ENCODE measurements at regions not wholly inside any gene's neighbourhood (a gene's known extent, or its start where the extent isn't known, plus 50 kb on each side); places are given as distances from the start of the nearest gene placed in this dataset.
"Not testable (repeated sequence)": the region's sequence is repeated elsewhere in the genome, so short reads cannot be mapped to it uniquely, and the experiment has no call there.

DNA sequence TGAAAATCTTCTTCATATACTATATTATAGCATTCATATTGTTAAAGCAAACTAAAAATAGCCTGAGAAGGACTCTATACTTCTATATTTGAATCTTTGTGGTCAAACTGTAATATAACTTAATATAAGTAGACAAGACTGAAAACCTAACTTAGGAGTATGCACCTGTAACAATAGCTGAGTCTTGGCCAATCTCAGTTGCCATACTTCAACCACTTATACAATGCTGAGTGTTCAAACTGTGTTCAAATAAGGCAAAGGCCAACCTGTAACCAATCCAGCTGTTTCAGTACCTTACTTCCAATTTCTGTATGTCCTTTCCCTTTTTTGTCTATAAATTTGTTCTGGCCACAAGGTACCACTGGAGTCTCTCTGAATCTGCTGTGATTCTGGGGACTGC lies 1360.8 kb upstream of the CDH9 start:
- DNase-seq (ENCODE audit: low spot score) (no peak), ATAC-seq (ENCODE audit: low FRiP score) (no peak)
- TF ChIP-seq, protein P1, sequence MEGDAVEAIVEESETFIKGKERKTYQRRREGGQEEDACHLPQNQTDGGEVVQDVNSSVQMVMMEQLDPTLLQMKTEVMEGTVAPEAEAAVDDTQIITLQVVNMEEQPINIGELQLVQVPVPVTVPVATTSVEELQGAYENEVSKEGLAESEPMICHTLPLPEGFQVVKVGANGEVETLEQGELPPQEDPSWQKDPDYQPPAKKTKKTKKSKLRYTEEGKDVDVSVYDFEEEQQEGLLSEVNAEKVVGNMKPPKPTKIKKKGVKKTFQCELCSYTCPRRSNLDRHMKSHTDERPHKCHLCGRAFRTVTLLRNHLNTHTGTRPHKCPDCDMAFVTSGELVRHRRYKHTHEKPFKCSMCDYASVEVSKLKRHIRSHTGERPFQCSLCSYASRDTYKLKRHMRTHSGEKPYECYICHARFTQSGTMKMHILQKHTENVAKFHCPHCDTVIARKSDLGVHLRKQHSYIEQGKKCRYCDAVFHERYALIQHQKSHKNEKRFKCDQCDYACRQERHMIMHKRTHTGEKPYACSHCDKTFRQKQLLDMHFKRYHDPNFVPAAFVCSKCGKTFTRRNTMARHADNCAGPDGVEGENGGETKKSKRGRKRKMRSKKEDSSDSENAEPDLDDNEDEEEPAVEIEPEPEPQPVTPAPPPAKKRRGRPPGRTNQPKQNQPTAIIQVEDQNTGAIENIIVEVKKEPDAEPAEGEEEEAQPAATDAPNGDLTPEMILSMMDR (IDR thresholded peaks at IDR 0.05) = no peak

DNA sequence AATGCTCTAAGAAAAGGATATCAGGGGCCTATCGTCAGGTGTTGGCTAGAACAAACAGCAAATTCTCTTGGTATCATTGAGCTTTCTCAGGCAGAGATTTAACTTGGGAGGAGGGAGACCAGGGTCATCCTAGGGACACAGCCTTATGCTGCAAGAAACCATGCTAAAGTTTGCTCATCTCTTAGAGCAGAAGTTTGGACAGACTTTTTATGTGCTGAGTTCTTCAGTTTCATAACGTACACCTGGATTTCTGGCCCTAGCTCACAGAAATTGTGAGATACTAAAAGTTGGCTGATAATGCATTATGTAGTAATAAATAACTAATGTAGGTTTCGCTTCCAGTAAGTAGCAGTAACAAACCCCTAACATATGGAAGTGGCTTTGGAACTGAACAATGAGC lies 1359.8 kb upstream of the CDH9 start:
- TF ChIP-seq, protein P1 (IDR thresholded peaks at IDR 0.05) = no peak
- DNase-seq (ENCODE audit: low spot score) = no peak
- ATAC-seq (ENCODE audit: low FRiP score) = no peak

DNA sequence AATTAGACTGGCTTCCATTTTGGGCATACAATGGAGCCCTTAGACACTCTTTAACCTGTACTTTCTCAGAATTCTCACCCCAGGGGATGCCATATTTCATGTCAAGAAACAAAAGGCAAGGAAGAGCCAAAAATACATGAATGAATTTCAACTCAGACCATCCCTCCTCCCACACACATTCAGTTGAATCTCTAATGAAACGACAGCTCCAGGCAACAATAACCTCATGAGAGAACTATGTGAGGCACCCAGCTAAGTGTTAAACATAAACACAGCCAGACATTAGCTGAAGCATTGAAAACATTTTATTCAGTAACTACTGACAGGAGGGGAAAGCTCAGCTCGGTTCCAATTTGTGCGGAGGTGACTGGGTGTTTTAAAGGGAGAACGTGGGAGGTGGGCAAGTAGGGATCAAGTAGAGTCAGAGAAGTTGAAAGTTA lies 1359.1 kb upstream of the CDH9 start:
- TF ChIP-seq, protein P1 (IDR thresholded peaks at IDR 0.05) = no peak
- DNase-seq (ENCODE audit: low spot score) (no peak), ATAC-seq (ENCODE audit: low FRiP score) (no peak)

DNA sequence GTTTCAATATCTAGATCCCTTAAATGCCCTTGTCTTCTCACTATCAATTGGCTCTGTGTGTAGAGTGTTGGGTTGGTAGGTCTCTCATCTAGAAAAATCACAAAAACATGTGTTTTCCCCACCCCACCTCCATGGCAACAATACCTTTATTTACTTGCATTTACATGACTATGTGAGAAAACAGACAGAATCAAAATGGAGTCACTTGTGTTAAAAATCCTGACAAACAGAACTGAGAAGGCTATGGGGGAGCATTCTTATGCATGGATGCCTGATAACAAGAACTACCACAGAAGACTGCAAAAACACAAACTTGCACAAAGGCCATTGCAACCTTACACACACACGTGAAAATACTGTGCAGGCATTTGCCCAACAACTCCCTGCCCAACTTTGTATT lies 1352.9 kb upstream of the CDH9 start:
- TF ChIP-seq, protein P1 (IDR thresholded peaks at IDR 0.05) = no peak
- no peak for DNase-seq (ENCODE audit: low spot score)
- no peak for ATAC-seq (ENCODE audit: low FRiP score)

DNA sequence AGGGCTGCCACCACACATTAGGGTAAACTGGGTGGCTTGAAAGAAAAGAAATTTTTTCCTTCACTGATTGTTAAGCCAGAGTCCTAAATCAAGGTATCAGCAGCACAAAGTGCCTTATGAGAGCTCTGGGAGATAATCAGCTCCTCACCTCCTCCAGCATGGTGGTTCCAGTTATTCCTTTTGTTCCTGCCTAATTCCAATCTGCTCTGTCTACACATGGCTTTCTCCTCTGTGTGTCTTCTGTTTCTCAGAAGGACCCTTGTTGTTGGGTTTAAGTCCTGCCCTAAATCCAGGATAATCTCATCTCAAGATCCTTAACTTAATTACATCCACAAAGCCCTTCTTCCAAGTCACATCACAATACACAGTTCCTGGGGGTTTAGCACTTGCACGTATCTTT lies 1352.0 kb upstream of the CDH9 start:
- ATAC-seq (ENCODE audit: low FRiP score) = no peak
- TF ChIP-seq, protein P1 (IDR thresholded peaks at IDR 0.05) = no peak
- no peak for DNase-seq (ENCODE audit: low spot score)

DNA sequence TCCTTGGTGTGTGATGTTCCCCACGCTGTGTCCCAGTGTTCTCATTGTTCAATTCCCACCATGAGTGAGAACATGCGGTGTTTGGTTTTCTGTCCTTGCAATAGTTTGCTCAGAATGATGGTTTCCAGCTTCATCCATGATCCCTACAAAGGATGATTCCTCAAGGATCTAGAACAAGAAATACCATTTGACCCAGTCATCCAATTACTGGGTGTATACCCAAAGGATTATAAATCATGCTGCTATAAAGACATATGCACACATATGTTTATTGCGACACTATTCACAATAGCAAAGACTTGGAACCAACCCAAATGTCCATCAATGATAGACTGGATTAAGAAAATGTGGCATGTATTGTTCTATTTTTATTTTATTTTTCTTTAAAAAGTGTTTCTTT lies 1351.3 kb upstream of the CDH9 start:
- ATAC-seq (ENCODE audit: low FRiP score); DNase-seq (ENCODE audit: low spot score): not testable (repeated sequence)

DNA sequence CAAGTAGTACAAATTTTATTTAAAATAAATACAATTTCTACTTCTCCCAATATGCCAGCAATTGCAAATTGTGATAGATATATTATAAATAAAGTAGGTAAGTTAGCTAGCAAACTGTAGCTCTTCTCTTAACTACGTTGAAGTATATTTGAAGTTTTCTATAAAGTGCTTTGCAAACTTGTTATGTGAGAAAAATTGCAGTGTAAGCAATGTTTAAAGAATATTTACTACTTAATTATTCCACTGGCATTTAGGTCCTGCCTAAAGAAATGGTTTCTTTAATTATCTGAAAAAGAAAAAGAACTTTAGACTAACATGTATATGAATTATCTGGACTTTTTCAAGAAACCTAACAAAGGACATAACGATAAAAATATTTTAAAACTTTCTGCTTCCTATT lies 1350.0 kb upstream of the CDH9 start:
- no peak for ATAC-seq (ENCODE audit: low FRiP score)
- TF ChIP-seq, protein P1 (IDR thresholded peaks at IDR 0.05) = no peak
- no peak for DNase-seq (ENCODE audit: low spot score)

DNA sequence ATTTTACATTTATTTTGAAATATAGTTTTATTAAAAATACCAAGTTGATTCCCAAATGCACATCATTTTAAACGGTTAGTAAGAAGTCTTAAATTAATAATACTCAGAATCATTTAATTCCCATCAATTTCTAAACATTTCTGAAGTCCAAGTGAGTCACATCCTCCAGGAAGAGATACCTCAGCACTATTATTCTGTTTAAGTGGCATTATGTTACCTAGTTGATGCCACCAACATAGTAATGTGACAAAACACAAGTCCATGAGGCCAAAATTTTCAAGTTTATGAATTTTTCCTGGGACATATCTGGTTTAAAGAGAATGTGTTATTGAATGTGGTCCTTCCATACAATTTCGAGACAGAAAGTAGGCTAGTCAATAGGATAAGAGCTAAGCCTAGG lies 1348.3 kb upstream of the CDH9 start:
- TF ChIP-seq, protein P1 (IDR thresholded peaks at IDR 0.05) = no peak
- DNase-seq (ENCODE audit: low spot score) (no peak), ATAC-seq (ENCODE audit: low FRiP score) (no peak)
